BLaER1 treated with 17β-estradiol and CSF1 and Interleukin-3, amounts not matched to agents 10 nM and 100 nM (cell line): ENCODE measurements at regions not wholly inside any gene's neighbourhood (a gene's known extent, or its start where the extent isn't known, plus 50 kb on each side); places are given as distances from the start of the nearest gene placed in this dataset.

Experiments used
- H3K27ac ChIP-seq, 11 experiments: shearing (Covaris generic); formaldehyde crosslinking; 2 replicates each; pipeline ENCODE4 v1.8.1; 2022
- H3K27me3 ChIP-seq, 11 experiments: shearing (Covaris generic); formaldehyde crosslinking; 2 replicates each; pipeline ENCODE4 v1.8.1; 2022
- H3K36me3 ChIP-seq, 11 experiments: shearing (Covaris generic); formaldehyde crosslinking; 2 replicates each; pipeline ENCODE4 v1.8.1; 2022
- H3K4me1 ChIP-seq, 10 experiments: shearing (Covaris generic); formaldehyde crosslinking; 2 replicates each; pipeline ENCODE4 v1.8.1; 2022
- H3K4me2 ChIP-seq, 11 experiments: shearing (Covaris generic); formaldehyde crosslinking; 2 replicates each; pipeline ENCODE4 v1.8.1; 2022
- H3K4me3 ChIP-seq, 10 experiments: shearing (Covaris generic); formaldehyde crosslinking; 2 replicates each; pipeline ENCODE4 v1.8.1; 2022
- H3K9ac ChIP-seq, 11 experiments: shearing (Covaris generic); formaldehyde crosslinking; 2 replicates each; pipeline ENCODE4 v1.8.1; 2022
- H3K9me3 ChIP-seq, 11 experiments: shearing (Covaris generic); formaldehyde crosslinking; replicated peaks in 1 of 11; 2 replicates each; pipeline ENCODE4 v1.8.1; 2022
- H4K20me1 ChIP-seq, 11 experiments: shearing (Covaris generic); formaldehyde crosslinking; 2 replicates each; pipeline ENCODE4 v1.8.1; 2022
- Cebpa-rat ChIP-seq, 11 experiments: shearing (Covaris generic); IDR thresholded peaks; 2 replicates each; pipeline ENCODE4 v1.8.1; 2022

DNA sequence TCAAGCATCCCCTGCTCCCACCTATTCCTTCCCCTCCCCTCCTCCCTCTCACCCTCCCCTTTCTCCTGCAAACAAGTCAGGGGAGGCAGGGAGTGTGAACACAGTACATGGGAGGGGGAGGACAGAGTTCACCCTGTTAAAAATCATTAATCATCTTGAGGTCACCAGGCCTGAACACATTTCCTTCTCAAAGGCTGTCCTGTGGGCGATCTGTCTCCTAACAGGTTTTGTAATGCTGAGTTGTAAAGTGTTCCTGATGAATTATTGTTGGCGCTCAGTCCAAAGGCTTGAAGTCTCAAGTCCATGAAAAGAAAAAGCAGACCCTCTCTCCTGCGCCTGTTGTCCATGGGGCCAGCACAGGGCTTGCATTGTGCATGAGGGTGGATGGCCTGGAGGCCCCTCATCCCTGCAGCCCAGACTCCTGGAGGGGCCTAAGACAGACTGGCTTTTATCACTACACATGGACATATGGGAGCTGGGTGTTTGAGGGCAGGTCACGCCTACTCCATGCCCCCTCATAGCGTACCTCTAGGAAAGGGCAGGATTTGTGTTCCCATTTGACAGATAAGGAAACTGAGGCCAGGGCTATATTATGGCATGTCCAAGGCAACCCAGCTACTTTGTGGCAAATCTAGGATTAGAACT is 189.1 kb downstream of the RAB28 start:
- no peak for TF ChIP-seq Cebpa-rat (IDR thresholded peaks at IDR 0.05)
- H3K36me3 ChIP-seq = peaks cover 0 to 13% (median 0%) of the 10 kb centered on the region in 11 experiments; a peak in 6 of 22 replicates
- H3K27ac ChIP-seq = no peak overlapping the region
- no peak overlapping the region for H3K4me3 ChIP-seq
- H3K9me3 ChIP-seq = peaks cover 8 to 31% (median 24%) of the 10 kb centered on the region in 11 experiments; a peak in 21 of 22 replicates
- H3K27me3 ChIP-seq = no peaks in the 10 kb centered on the region
- H4K20me1 ChIP-seq = no peaks in the 10 kb centered on the region
- peaks cover 0 to 15% (median 0%) of the 10 kb centered on the region in 10 experiments; a peak in 3 of 20 replicates for H3K4me1 ChIP-seq
- H3K4me2 ChIP-seq = no peak overlapping the region
- H3K9ac ChIP-seq = no peak overlapping the region

DNA sequence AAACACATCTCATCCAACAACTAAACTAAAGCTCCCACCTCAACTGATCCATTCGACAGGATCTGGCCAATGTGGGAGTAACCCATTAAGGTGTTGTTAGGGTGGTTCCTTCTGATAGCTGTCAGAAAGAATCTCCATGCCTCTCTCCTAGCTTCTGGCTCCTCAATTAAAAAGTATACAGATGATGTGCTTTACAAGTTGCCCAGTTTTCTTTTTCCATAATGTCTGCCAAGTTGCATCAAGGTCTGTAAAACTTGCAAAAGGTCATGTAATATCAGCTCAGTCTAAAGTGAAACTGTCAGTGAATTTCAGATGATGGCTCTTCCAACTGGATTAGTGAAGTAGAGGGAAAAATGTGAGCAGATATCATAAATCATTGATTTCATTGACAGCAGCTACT is 191.8 kb downstream of the RAB28 start:
- Histone ChIP-seq H3K4me2 (no peak overlapping the region), H3K27ac (no peak overlapping the region), H3K9ac (no peak overlapping the region), H3K36me3 (peaks cover 0 to 11% (median 0%) of the 10 kb centered on the region in 11 experiments; a peak in 4 of 22 replicates), H3K4me1 (peaks cover 0 to 10% (median 0%) of the 10 kb centered on the region in 10 experiments; a peak in 3 of 20 replicates), H4K20me1 (no peaks in the 10 kb centered on the region), H3K9me3 (peaks cover 4 to 24% (median 16%) of the 10 kb centered on the region in 11 experiments; a peak in 21 of 22 replicates), H3K4me3 (no peak overlapping the region), H3K27me3 (no peaks in the 10 kb centered on the region)
- no peak for TF ChIP-seq Cebpa-rat (IDR thresholded peaks at IDR 0.05)

DNA sequence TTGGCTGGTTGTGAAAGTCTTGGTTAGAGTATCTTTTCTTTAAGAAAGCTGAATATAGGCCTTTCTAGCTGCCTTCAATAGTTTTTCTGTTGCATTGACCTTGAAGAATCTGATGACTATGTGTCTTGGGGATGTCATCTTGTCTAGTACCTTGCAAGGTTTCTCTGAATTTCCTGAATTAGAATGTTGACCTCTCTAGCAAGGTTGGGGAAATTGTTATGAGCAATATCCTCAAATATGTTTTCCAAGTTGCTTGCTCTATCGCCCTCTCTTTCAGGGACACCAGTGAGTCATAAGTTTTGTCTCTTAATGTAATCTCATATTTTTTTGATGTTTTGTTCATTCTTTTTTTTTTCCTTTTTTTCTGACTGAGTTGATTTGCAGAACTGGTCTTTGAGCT is 194.7 kb downstream of the RAB28 start:
- Histone ChIP-seq H3K4me1 (peaks cover 0 to 4% (median 0%) of the 10 kb centered on the region in 10 experiments; a peak in 1 of 20 replicates), H3K4me2 (no peak overlapping the region), H3K9me3 (peaks cover 0 to 22% (median 12%) of the 10 kb centered on the region in 11 experiments; a peak in 13 of 22 replicates), H3K9ac (no peak overlapping the region), H4K20me1 (no peaks in the 10 kb centered on the region), H3K27me3 (no peaks in the 10 kb centered on the region), H3K36me3 (peaks cover 0 to 9% (median 0%) of the 10 kb centered on the region in 11 experiments; a peak in 4 of 22 replicates), H3K4me3 (no peak overlapping the region), H3K27ac (no peak overlapping the region)
- no peak for TF ChIP-seq Cebpa-rat (IDR thresholded peaks at IDR 0.05)

DNA sequence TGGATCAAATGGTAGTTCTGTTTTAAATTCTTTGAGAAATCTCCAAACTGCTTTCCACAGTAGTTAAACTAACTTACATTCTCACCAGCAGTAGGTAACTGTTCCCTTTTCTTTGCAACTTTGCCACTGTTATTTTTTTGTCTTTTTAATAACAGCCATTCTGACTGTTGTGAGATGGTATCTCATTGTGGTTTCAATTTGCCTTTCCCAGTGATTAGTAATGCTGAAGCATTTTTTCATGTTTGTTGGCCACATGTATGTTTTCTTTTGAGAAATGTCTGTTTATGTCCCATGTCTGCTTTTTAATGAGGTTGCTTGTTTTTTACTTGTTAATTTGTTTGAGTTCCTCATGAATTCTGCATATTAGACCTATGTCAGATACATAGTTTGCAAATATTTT is 198.8 kb downstream of the RAB28 start:
- Histone ChIP-seq H3K4me1 (peaks cover 0 to under 1% (median 0%) of the 10 kb centered on the region in 10 experiments; a peak in 1 of 20 replicates), H3K9me3 (peaks cover 0 to 22% (median 8%) of the 10 kb centered on the region in 11 experiments; a peak in 12 of 22 replicates), H3K27me3 (no peaks in the 10 kb centered on the region), H4K20me1 (no peaks in the 10 kb centered on the region), H3K4me2 (no peak overlapping the region), H3K9ac (no peak overlapping the region), H3K4me3 (no peak overlapping the region), H3K27ac (no peak overlapping the region), H3K36me3 (peaks cover 0 to 3% (median 0%) of the 10 kb centered on the region in 11 experiments; a peak in 3 of 22 replicates)
- no peak for TF ChIP-seq Cebpa-rat (IDR thresholded peaks at IDR 0.05)

DNA sequence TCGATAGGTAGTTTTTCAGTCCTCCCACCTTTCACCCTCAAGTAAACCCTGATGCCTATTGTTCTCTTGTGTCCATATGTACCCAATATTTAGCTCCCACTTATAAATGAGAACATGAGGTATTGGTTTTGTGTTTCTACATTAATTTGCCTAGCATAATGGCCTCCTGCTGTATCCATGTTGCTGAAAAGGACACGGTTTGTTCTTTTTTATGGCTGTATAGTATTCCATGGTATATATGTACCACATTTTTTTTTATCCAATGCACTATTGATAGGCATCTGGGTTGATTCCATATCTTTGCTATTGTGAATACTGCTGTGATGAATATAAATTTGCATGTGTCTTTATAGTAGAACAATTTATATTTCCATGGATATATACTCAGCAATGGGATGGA is 199.2 kb downstream of the RAB28 start:
- Histone ChIP-seq H3K4me2 (no peak overlapping the region), H3K27ac (no peak overlapping the region), H4K20me1 (no peaks in the 10 kb centered on the region), H3K9ac (no peak overlapping the region), H3K9me3 (peaks cover 0 to 22% (median 7%) of the 10 kb centered on the region in 11 experiments; a peak in 10 of 22 replicates), H3K36me3 (no peaks in the 10 kb centered on the region), H3K27me3 (no peaks in the 10 kb centered on the region), H3K4me1 (no peaks in the 10 kb centered on the region), H3K4me3 (no peak overlapping the region)
- TF ChIP-seq Cebpa-rat (IDR thresholded peaks at IDR 0.05) = no peak

DNA sequence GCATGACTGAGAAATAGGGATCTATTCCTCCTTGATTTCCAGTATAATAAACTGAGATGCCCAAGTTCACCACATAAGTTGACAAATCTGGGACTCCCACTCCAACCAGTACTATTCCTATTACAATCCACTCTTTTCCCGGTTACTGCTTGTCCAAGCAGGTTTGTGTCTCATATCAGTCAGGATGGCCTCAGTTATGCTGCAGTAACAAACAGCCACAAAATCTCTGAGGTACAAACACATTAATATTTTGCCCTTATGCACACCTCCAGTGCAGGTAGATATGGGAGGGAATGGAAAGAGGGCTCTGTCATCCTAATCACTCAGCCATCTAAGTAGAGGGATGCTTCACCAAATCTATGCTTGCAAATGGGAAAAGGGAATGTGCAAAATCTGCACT is 207.8 kb downstream of the RAB28 start:
- no peak for TF ChIP-seq Cebpa-rat (IDR thresholded peaks at IDR 0.05)
- Histone ChIP-seq H3K9ac (no peak overlapping the region), H3K27ac (no peak overlapping the region), H4K20me1 (no peaks in the 10 kb centered on the region), H3K9me3 (peaks cover 17 to 29% (median 23%) of the 10 kb centered on the region in 11 experiments), H3K4me2 (no peak overlapping the region), H3K4me1 (no peaks in the 10 kb centered on the region), H3K4me3 (no peak overlapping the region), H3K36me3 (no peaks in the 10 kb centered on the region), H3K27me3 (no peaks in the 10 kb centered on the region)

DNA sequence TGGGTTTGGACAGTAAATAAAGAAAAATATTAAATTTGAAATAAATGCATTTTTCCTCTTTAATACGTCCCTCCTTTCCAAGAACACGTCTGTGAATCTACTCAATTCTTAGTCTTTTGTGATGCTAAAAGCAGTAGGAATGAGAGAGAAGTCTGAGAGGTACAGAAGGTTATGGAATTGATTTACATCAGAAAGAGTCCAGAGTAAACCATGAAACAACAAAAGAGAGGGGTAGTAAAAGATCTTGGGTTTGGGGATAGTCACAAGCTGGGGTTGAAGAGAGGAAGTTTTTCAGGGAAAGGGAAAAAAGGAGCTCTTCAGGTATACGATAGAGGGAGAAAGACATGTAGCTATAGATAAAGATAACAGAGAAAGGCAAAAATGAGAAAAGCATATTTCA is 215.4 kb downstream of the RAB28 start:
- Histone ChIP-seq H3K9me3 (peaks cover 13 to 26% (median 16%) of the 10 kb centered on the region in 11 experiments; a peak in 21 of 22 replicates), H3K4me3 (no peak overlapping the region), H3K9ac (no peak overlapping the region), H3K36me3 (no peaks in the 10 kb centered on the region), H3K27ac (no peak overlapping the region), H3K4me2 (no peak overlapping the region), H3K4me1 (no peaks in the 10 kb centered on the region), H4K20me1 (no peaks in the 10 kb centered on the region), H3K27me3 (no peaks in the 10 kb centered on the region)
- TF ChIP-seq Cebpa-rat (IDR thresholded peaks at IDR 0.05) = no peak

DNA sequence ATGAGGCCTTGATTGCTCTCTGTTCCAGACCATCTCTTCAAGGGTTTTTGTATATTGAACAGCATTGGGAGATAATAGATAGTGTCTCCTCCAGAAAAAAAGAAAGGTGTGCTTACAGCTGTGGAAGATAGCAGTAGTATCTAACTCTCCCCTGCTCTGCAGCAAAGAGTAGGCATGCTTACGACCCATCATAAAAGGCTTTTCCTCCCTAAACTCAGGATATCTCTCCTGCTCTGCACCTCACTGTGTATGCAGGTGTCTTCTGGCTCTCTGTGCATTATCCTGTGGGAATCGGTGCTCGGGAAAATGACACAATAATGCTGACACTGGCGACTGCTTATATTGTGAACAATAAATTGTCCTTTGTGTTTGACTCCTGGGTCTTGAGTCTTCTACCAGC is 216.0 kb downstream of the RAB28 start:
- Histone ChIP-seq H3K4me3 (no peak overlapping the region), H3K27me3 (no peaks in the 10 kb centered on the region), H3K9me3 (peaks cover 7 to 21% (median 10%) of the 10 kb centered on the region in 11 experiments; a peak in 21 of 22 replicates), H3K4me2 (no peak overlapping the region), H3K9ac (no peak overlapping the region), H4K20me1 (no peaks in the 10 kb centered on the region), H3K36me3 (no peaks in the 10 kb centered on the region), H3K4me1 (no peaks in the 10 kb centered on the region), H3K27ac (no peak overlapping the region)
- no peak for TF ChIP-seq Cebpa-rat (IDR thresholded peaks at IDR 0.05)

DNA sequence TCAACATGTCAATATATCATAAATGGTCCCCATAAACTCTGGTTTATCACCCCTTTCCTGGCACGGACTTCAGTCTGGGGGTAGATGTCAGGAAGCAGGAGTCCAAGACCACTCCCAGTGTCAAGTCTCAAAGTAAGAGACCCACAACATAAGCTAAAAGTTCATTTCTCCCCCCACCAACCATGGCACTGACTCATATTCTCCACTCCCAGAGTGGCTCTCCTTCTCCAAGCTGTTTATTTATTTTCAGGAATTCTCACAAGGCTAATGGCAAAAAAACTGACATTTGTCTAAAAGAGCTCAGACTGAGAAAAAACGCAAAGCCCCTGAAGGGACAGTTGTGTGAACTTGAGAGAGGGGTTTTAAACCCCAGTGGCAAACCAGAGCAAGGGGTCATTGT is 217.0 kb downstream of the RAB28 start:
- H3K36me3 ChIP-seq = no peaks in the 10 kb centered on the region
- H3K9ac ChIP-seq = no peak overlapping the region
- no peak overlapping the region for H3K27ac ChIP-seq
- no peak overlapping the region for H3K4me2 ChIP-seq
- no peaks in the 10 kb centered on the region for H3K4me1 ChIP-seq
- no peak overlapping the region for H3K4me3 ChIP-seq
- no peaks in the 10 kb centered on the region for H4K20me1 ChIP-seq
- no peak for TF ChIP-seq Cebpa-rat (IDR thresholded peaks at IDR 0.05)
- H3K9me3 ChIP-seq = peaks cover 5 to 15% (median 7%) of the 10 kb centered on the region in 11 experiments; a peak in 14 of 22 replicates
- H3K27me3 ChIP-seq = no peaks in the 10 kb centered on the region

DNA sequence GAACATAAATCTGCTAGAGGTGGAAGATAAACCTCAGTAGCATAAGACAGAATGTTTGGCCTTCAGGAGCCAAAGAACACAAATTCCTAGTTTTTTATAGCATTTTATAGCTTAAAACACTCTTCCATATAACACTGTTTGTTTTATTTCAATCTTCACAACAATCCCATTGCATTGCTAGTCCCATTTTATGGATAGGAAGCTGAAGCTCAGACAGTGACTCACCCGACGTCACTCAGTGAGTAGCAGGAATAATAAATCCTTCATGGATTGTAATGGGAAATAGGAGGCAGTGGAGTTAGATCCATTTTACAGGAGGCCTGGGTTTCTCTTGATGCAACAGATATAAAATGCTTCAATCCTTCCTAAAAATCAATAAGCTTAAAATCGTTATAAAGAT is 217.5 kb downstream of the RAB28 start:
- peaks cover under 1 to 11% (median 3%) of the 10 kb centered on the region in 11 experiments; a peak in 13 of 22 replicates for H3K9me3 ChIP-seq
- H3K9ac ChIP-seq = no peak overlapping the region
- H3K4me2 ChIP-seq = no peak overlapping the region
- no peak for TF ChIP-seq Cebpa-rat (IDR thresholded peaks at IDR 0.05)
- no peaks in the 10 kb centered on the region for H3K4me1 ChIP-seq
- H3K27me3 ChIP-seq = no peaks in the 10 kb centered on the region
- no peak overlapping the region for H3K27ac ChIP-seq
- H3K4me3 ChIP-seq = no peak overlapping the region
- H3K36me3 ChIP-seq = no peaks in the 10 kb centered on the region
- H4K20me1 ChIP-seq = no peaks in the 10 kb centered on the region
